Omental fat pad (tissue), 3 donors: ENCODE measurements at regions not wholly inside any gene's neighbourhood (a gene's known extent, or its start where the extent isn't known, plus 50 kb on each side); places are given as distances from the start of the nearest gene placed in this dataset.

Source experiments
- ATAC-seq: fragments of 150-250 bp; one replicate; pipeline ENCODE4 v1.9.1; 2016; ENCODE audit warnings: mild to moderate bottlenecking, moderate library complexity; ENCODE audit not compliant: low FRiP score
- DNase-seq: peaks from one replicate; pipeline ENCODE4 v3.0.0-alpha.2; 2019; ENCODE audit warnings: low spot score
- CTCF ChIP-seq, 3 donors: fragments of 450-650 bp; IDR thresholded peaks; one replicate each; pipeline ENCODE4 v1.5.1; 2016 to 2017; ENCODE audit warnings: antibody characterized with exemption in 3 of 3, mild to moderate bottlenecking in 3 of 3, moderate library complexity in 2 of 3

DNA sequence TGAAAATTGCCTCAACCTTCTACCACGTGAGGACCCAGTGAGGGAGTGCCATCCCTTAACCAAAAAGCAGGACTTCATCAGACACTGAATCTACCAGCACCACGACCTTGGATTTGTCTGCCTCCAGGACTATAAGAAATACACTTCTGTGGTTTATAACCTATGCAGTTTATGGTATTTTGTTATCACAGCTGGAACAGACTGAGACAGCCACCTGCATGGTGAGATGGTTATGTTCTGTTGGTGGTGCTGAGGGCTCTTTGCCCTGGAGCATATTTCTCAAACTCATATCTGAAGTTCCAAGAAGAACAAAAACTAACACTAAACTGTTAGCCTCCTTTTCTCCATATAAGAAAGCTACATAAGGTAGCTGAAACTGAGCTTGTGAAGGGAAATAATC, 69.8 kb upstream of the RGS18 start:
- ATAC-seq (no peak), DNase-seq (no peak)
- no peak for TF ChIP-seq CTCF (IDR thresholded peaks at IDR 0.05)

GRCh38 chr1:192098001-192098400, 60.3 kb upstream of the RGS18 start:
- TF ChIP-seq CTCF (IDR thresholded peaks at IDR 0.05), result no peak
- no peak for ATAC-seq

DNA sequence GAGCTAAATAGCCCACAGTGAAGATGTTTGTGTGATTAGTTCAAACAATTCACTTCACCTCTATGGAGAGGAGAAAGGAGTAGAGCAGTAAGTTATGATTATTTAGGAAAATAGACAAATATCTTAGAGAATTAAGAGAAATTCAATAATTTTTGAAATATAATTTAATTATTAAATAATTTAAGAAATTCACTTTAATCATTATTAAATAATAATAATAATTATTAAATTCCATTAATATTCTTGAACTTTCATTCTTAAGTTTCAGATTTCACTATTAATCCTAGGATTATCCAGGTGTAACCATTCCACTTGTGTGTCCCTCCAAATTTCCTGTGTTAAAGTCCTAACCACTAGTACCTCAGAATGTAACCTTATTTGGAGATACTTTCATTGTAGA, 58.9 kb upstream of the RGS18 start:
- DNase-seq (no peak), ATAC-seq (no peak)
- no peak for TF ChIP-seq CTCF (IDR thresholded peaks at IDR 0.05)

More at GRCh38 chr1:192098001-192098400, 60.3 kb upstream of the RGS18 start:
- DNase-seq, result no peak

DNA sequence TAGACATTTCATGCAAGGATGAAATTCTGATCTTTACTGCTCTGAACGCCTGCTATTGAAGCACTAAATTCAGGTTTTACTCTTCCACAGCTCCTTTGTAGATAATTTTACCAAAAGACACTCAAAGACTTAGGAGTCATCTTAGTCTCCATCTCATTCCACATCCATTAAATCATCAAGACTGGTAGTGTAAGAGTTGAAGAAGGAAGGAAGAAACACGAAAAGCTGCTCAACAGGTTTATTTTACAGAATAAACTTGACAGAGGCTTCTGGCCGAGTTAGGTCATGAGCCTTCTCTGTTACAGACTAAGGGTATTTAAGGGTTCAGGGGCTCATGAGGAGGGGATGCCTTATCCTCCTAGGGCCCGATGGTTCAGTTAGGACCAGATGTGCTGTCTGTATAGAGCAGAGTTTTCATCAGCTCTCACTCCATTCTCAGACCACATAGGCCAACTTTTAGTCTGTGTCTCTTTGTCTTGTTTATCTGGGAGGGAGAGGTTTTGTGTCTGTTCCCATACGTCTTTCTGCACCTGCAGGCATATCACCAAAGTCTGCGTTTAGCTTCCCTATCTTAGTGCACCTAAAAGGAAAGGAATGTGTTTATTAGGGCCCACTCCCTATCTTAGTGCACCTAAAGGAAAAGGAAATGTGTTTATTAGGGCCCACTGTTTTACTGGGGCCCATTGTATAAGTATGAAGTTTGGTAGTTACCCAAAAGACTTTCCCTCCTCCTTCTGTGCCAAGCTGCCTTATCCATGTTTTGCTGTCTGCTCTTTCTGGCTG, 57.4 kb upstream of the RGS18 start:
- no peak for DNase-seq
- TF ChIP-seq CTCF (IDR thresholded peaks at IDR 0.05), result no peak
- no peak for ATAC-seq

DNA sequence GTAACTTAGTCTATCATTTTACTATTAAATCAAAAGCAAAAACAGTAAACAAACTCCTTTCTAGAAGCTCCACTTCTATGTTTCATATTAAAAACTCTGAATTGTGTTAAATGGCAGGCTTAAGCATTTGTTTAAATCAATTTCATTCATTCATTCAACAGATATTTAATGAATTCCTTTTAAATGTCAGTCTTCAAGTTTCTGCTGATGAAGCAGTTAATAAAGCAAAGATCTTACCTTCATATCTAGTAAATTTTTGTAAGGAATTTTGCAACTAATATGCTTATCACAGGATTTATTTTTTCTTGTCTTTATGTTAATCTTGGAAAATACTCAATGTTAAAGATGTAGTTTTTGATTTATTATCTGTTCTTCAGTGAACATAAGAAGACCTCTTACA, 54.1 kb upstream of the RGS18 start:
- ATAC-seq, result no peak
- TF ChIP-seq CTCF (IDR thresholded peaks at IDR 0.05), result no peak
- DNase-seq, result no peak

DNA sequence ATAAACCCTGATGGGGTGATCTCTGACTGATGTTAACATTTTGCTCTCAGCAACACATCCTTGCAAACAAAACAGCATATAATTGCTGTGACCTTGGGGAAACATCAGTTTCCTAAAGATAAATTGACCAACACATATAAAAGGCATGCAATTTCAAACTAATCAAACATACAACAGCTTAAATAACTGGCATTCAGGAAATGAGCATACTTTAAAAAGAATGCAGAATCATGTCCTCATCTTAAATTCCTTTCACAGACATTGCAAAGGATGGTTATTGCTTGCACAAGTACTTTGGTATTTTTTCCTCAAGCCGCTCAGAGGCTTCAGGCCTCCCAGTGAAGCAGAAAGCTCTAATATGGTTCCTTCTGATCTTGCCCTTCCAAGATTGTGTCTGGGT, 53.4 kb upstream of the RGS18 start:
- no peak for DNase-seq
- ATAC-seq, result no peak
- TF ChIP-seq CTCF (IDR thresholded peaks at IDR 0.05), result no peak

- no peak for TF ChIP-seq CTCF (IDR thresholded peaks at IDR 0.05)
- ATAC-seq, result no peak
- DNase-seq, result no peak
These were observed 50.1 kb upstream of the RGS18 start for GRCh38 chr1:192108161-192108560.
